ENCODE measurements at regions not wholly inside any gene's neighbourhood (a gene's known extent, or its start where the extent isn't known, plus 50 kb on each side); places are given as distances from the start of the nearest gene placed in this dataset.

DNA sequence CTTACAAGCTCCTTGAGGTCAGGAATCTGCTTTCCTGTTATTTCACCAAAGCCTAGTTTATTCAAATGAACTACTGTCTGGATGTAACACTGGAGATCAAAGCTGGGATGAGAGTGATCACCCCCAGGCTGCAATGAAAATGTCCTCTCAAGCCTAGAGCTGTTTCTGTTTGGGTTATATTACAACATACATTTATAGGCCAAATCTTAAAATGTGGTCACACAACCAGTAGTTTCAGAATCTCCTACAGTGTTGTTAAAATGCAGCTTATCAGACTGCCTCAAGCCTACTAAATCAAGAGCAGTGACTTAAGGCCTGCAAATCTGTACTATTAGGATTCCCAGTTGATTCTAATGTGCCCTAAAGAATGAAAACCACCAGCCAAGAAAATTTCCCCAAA is 207.5 kb downstream of the PAPSS1 start:
- TF ChIP-seq, protein P1, sequence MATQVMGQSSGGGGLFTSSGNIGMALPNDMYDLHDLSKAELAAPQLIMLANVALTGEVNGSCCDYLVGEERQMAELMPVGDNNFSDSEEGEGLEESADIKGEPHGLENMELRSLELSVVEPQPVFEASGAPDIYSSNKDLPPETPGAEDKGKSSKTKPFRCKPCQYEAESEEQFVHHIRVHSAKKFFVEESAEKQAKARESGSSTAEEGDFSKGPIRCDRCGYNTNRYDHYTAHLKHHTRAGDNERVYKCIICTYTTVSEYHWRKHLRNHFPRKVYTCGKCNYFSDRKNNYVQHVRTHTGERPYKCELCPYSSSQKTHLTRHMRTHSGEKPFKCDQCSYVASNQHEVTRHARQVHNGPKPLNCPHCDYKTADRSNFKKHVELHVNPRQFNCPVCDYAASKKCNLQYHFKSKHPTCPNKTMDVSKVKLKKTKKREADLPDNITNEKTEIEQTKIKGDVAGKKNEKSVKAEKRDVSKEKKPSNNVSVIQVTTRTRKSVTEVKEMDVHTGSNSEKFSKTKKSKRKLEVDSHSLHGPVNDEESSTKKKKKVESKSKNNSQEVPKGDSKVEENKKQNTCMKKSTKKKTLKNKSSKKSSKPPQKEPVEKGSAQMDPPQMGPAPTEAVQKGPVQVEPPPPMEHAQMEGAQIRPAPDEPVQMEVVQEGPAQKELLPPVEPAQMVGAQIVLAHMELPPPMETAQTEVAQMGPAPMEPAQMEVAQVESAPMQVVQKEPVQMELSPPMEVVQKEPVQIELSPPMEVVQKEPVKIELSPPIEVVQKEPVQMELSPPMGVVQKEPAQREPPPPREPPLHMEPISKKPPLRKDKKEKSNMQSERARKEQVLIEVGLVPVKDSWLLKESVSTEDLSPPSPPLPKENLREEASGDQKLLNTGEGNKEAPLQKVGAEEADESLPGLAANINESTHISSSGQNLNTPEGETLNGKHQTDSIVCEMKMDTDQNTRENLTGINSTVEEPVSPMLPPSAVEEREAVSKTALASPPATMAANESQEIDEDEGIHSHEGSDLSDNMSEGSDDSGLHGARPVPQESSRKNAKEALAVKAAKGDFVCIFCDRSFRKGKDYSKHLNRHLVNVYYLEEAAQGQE (IDR thresholded peaks at IDR 0.05; ENCODE audit: insufficient read depth in 1 of 2, low read depth in 2 of 2, low read length in 2 of 2): no peak
- TF ChIP-seq SIN3A (IDR thresholded peaks at IDR 0.05; ENCODE audit: borderline replicate concordance, insufficient read depth, low read length): no peak
- TF ChIP-seq TAF1 (IDR thresholded peaks at IDR 0.05; ENCODE audit: borderline replicate concordance, insufficient read depth, low read length): no peak
- no peak for TF ChIP-seq POLR2AphosphoS5 (IDR thresholded peaks at IDR 0.05; ENCODE audit: low read depth, low read length)

All from PFSK-1 (cell line).